Breast epithelium (tissue), 3 donors: ENCODE measurements at regions not wholly inside any gene's neighbourhood (a gene's known extent, or its start where the extent isn't known, plus 50 kb on each side); places are given as distances from the start of the nearest gene placed in this dataset.

Experiments
- POLR2AphosphoS5 ChIP-seq, 3 donors: sonication (generic); formaldehyde crosslinking; IDR thresholded peaks; one replicate each; pipeline ENCODE4 v1.6.1; 2017; ENCODE audit warnings: antibody characterized with exemption in 3 of 3
- TF ChIP-seq, protein P1 (sequence below), 3 donors: fragments of 450-650 bp; IDR thresholded peaks; one replicate each; pipeline ENCODE4 v1.5.1; 2016 to 2017; ENCODE audit warnings: antibody characterized with exemption in 3 of 3, mild to moderate bottlenecking in 3 of 3, moderate library complexity in 3 of 3

DNA sequence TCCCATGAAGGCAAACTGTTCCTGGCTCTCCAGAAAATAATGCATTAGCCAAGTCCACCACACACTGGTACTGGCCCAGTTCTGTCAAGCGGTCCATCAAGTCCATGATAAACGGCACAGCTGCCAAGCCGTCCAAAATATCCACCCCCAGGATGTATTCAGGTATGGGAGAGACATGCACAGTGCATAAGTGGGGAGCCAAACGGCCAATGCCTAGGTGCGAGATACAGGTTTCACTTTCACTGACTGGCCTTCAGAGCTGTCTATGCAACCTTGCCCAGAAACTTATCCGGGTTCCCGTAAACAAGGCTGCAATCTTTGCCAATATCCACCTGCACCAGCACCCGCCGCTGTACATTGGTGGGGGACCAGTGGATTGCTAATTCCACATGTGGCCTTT lies 795.8 kb downstream of the EFNA5 start:
- no peak for TF ChIP-seq POLR2AphosphoS5 (IDR thresholded peaks at IDR 0.05)
- TF ChIP-seq, protein P1, sequence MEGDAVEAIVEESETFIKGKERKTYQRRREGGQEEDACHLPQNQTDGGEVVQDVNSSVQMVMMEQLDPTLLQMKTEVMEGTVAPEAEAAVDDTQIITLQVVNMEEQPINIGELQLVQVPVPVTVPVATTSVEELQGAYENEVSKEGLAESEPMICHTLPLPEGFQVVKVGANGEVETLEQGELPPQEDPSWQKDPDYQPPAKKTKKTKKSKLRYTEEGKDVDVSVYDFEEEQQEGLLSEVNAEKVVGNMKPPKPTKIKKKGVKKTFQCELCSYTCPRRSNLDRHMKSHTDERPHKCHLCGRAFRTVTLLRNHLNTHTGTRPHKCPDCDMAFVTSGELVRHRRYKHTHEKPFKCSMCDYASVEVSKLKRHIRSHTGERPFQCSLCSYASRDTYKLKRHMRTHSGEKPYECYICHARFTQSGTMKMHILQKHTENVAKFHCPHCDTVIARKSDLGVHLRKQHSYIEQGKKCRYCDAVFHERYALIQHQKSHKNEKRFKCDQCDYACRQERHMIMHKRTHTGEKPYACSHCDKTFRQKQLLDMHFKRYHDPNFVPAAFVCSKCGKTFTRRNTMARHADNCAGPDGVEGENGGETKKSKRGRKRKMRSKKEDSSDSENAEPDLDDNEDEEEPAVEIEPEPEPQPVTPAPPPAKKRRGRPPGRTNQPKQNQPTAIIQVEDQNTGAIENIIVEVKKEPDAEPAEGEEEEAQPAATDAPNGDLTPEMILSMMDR (IDR thresholded peaks at IDR 0.05), result no peak
